ENCODE measurements at regions not wholly inside any gene's neighbourhood (a gene's known extent, or its start where the extent isn't known, plus 50 kb on each side); places are given as distances from the start of the nearest gene placed in this dataset.

- TF ChIP-seq POLR2A (IDR thresholded peaks at IDR 0.05) (no peak), CTCF (IDR thresholded peaks at IDR 0.05) (no peak)
These were observed 220.4 kb upstream of the CAMK1G start for GRCh38 chr1:209363112-209363511.

Data from lower leg skin (tissue), 3 donors.